GM12878 (cell line): ENCODE measurements at regions not wholly inside any gene's neighbourhood (a gene's known extent, or its start where the extent isn't known, plus 50 kb on each side); places are given as distances from the start of the nearest gene placed in this dataset.

Experiments
- ATAC-seq: fragments of 200-7000 bp; cut with Tn5 transposase; 3 replicates; pipeline ENCODE4 v1.9.1; 2020; ENCODE audit warnings: mild to moderate bottlenecking, moderate library complexity
- BruUV-seq: library from RNA; stranded (reverse); fragments of 400-500 nt; replicated peaks from 2 replicates; lab custom pipeline; 2021; lab: Mats Ljungman, UMichigan
- CTCF ChIA-PET: fragments of 300-600 bp; sonication (Branson Sonifier 250); formaldehyde crosslinking; extraction: SDS; loops from one replicate; lab custom pipeline; 2021; ENCODE audit warnings: inconsistent platforms; lab: Yijun Ruan, JAX
- POLR2A ChIA-PET: fragments of 350-600 bp; formaldehyde crosslinking; extraction: SDS; loops from one replicate; lab custom pipeline; 2021; ENCODE audit warnings: inconsistent platforms; lab: Charles Lee
- RAD21 ChIA-PET: fragments of 300-600 bp; sonication (Branson Sonifier 250); formaldehyde crosslinking; loops from one replicate; lab custom pipeline; 2023; ENCODE audit warnings: antibody characterized with exemption; ENCODE audit not compliant: unreplicated experiment; lab: Charles Lee
- SMC1A ChIA-PET: fragments of 300-600 bp; sonication (Branson Sonifier 250); formaldehyde crosslinking; loops from one replicate; lab custom pipeline; 2023; ENCODE audit not compliant: unreplicated experiment, uncharacterized antibody; lab: Charles Lee
- DNase-seq: peaks from one replicate; pipeline ENCODE4 v3.0.0-alpha.2; 2011; ENCODE audit warnings: low read depth, low spot score
- FAIRE-seq: peaks from 3 replicates; lab custom pipeline; 2011; peaks lifted over from hg19 to GRCh38; lab: Jason Lieb, UNC
- H2AFZ ChIP-seq: 2 replicates; pipeline ENCODE4 v1.6.0; 2011; ENCODE audit warnings: low read depth, low read length, control low read depth; ENCODE audit not compliant: control insufficient read depth
- H3K27ac ChIP-seq: 2 replicates; pipeline ENCODE4 v1.5.1; 2011; ENCODE audit warnings: control low read depth; ENCODE audit not compliant: control insufficient read depth, insufficient read depth
- H3K27me3 ChIP-seq, 2 experiments: replicated peaks in 1 of 2; 2 replicates each; pipeline versions ENCODE4 v1.6.0 to v1.6.1; 2011; ENCODE audit warnings: low read length in 1 of 2; ENCODE audit not compliant: control insufficient read depth in 2 of 2, insufficient read depth in 2 of 2
- H3K36me3 ChIP-seq, 2 experiments: 2 replicates each; pipeline ENCODE4 v1.5.1; 2011; ENCODE audit warnings: low read length in 1 of 2; ENCODE audit not compliant: control insufficient read depth in 2 of 2, insufficient read depth in 2 of 2
- H3K4me1 ChIP-seq: 2 replicates; pipeline ENCODE4 v1.6.1; 2011; ENCODE audit warnings: mild to moderate bottlenecking, low read length, moderate library complexity, mixed read lengths; ENCODE audit not compliant: control insufficient read depth, insufficient read depth
- H3K4me2 ChIP-seq: 2 replicates; pipeline ENCODE4 v1.6.0; 2011; ENCODE audit warnings: control low read depth; ENCODE audit not compliant: control insufficient read depth, insufficient read depth
- H3K4me3 ChIP-seq: fragments of 200-600 bp; sonication (generic); 2 replicates; pipeline ENCODE4 v1.5.1; 2016
- H3K79me2 ChIP-seq: 2 replicates; pipeline ENCODE4 v1.6.0; 2011; ENCODE audit warnings: low read length; ENCODE audit not compliant: control insufficient read depth, insufficient read depth
- H3K9ac ChIP-seq: 2 replicates; pipeline ENCODE4 v1.8.0; 2011; ENCODE audit warnings: low read length, control low read depth, mixed read lengths; ENCODE audit not compliant: control insufficient read depth, insufficient read depth
- H3K9me3 ChIP-seq: replicated peaks from 3 replicates; pipeline ENCODE4 v1.5.1; 2011; ENCODE audit warnings: mild to moderate bottlenecking, low read length; ENCODE audit not compliant: control insufficient read depth, insufficient read depth
- H4K20me1 ChIP-seq: 2 replicates; pipeline ENCODE4 v1.6.0; 2011; ENCODE audit not compliant: control insufficient read depth, insufficient read depth
- BHLHE40 ChIP-seq, 2 experiments: fragments of 450-650 bp in 1 of 2; IDR thresholded peaks; 2 replicates each; pipeline ENCODE4 v1.6.1; 2011 to 2017; ENCODE audit warnings: low read depth in 2 of 2, borderline replicate concordance in 1 of 2, improper control_type of control experiment in 1 of 2, low read length in 1 of 2, mild to moderate bottlenecking in 1 of 2
- CHD1 ChIP-seq: IDR thresholded peaks from 2 replicates; pipeline ENCODE4 v1.6.1; 2012; ENCODE audit warnings: low read depth, low read length, improper control_type of control experiment
- NFIC ChIP-seq: IDR thresholded peaks from 2 replicates; pipeline ENCODE4 v1.6.1; 2012; ENCODE audit warnings: low read depth, mild to moderate bottlenecking, inconsistent platforms, low read length, moderate library complexity
- POLR2AphosphoS2 ChIP-seq: IDR thresholded peaks from 2 replicates; pipeline ENCODE4 v1.6.1; 2011; ENCODE audit warnings: low read depth, mild to moderate bottlenecking, low read length, improper control_type of control experiment, moderate library complexity
- POU2F2 ChIP-seq: IDR thresholded peaks from 3 replicates; pipeline ENCODE4 v1.6.1; 2011; ENCODE audit warnings: low read depth, mild to moderate bottlenecking, low read length, borderline replicate concordance
- RAD51 ChIP-seq: fragments of 450-650 bp; IDR thresholded peaks from 2 replicates; pipeline ENCODE4 v1.6.1; 2016; ENCODE audit warnings: moderate library complexity, mild to moderate bottlenecking, inconsistent platforms
- SIX5 ChIP-seq: IDR thresholded peaks from 2 replicates; pipeline ENCODE4 v1.6.1; 2011; ENCODE audit warnings: mild to moderate bottlenecking, low read depth, low read length, moderate library complexity; ENCODE audit not compliant: severe bottlenecking
- WGBS: methylation state at CpG from one replicate; pipeline ENCODE4 v1.1.6; 2016; ENCODE audit warnings: low lambda C conversion rate; ENCODE audit not compliant: insufficient replicate concordance, insufficient coverage; ENCODE audit errors: missing lambda C conversion rate; 5-methylcytosine and 5-hydroxymethylcytosine counted together
- in situ Hi-C: fragments of 300-500 bp; cut with MboI; formaldehyde crosslinking; loops from 9 replicates; pipeline ENCODE4 v1.14.3; 2018; ENCODE audit warnings: mixed read lengths
- intact Hi-C: fragments of 100-400 bp; cut with micrococcal nuclease; formaldehyde crosslinking; loops from one replicate; pipeline ENCODE4 v1.14.2; 2022; ENCODE audit not compliant: unreplicated experiment
- TF ChIP-seq, protein P1 (sequence below): fragments of 450-650 bp; IDR thresholded peaks from 2 replicates; pipeline ENCODE4 v1.6.1; 2017; ENCODE audit warnings: borderline replicate concordance

GRCh38 chr2:64362562-64363026 is 91.4 kb upstream of the LGALSL start:
- DNase-seq = no peak
- ChIA-PET POLR2A (no interaction called here), CTCF (interaction anchor here (0.7 to 5.6 kb wide), 2 partner anchors 9 to 31 kb away, joined by 3 to 28 read pairs; no protein-coding TSS in a partner anchor), SMC1A (interaction anchor here (1.1 to 2.6 kb wide), 4 partner anchors 10 to 119 kb away, joined by 3 to 15 read pairs (median 4); no protein-coding TSS in a partner anchor), RAD21 (no interaction called here)
- in situ Hi-C loops = no loop called here
- TF ChIP-seq BHLHE40 (IDR thresholded peaks at IDR 0.05; ENCODE audit: borderline replicate concordance in 1 of 2, low read depth in 2 of 2, low read length in 1 of 2) = no peak
- no peak for TF ChIP-seq CHD1
- TF ChIP-seq POU2F2 = no peak
- no peak for TF ChIP-seq SIX5
- TF ChIP-seq, protein P1, sequence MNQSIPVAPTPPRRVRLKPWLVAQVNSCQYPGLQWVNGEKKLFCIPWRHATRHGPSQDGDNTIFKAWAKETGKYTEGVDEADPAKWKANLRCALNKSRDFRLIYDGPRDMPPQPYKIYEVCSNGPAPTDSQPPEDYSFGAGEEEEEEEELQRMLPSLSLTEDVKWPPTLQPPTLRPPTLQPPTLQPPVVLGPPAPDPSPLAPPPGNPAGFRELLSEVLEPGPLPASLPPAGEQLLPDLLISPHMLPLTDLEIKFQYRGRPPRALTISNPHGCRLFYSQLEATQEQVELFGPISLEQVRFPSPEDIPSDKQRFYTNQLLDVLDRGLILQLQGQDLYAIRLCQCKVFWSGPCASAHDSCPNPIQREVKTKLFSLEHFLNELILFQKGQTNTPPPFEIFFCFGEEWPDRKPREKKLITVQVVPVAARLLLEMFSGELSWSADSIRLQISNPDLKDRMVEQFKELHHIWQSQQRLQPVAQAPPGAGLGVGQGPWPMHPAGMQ = no peak
- TF ChIP-seq RAD51 = no peak
- TF ChIP-seq POLR2AphosphoS2 = no peak
- no peak for TF ChIP-seq NFIC
- Histone ChIP-seq H3K9me3 (no peaks in the 10 kb centered on the region), H3K4me2 (no peak overlapping the region), H3K27me3 (no peaks in the 10 kb centered on the region), H4K20me1 (no peaks in the 10 kb centered on the region), H2AFZ (no peak overlapping the region), H3K4me3 (no peak overlapping the region), H3K36me3 (no peaks in the 10 kb centered on the region), H3K4me1 (peaks cover 6% of the 10 kb centered on the region; the same call in 1 of the 2 replicates), H3K9ac (no peak overlapping the region), H3K27ac (no peak overlapping the region), H3K79me2 (no peaks in the 10 kb centered on the region)
- no TSS peak for BruUV-seq
- ATAC-seq = no peak
- intact Hi-C loops = no loop called here
- no peak for FAIRE-seq
- 56% methylated on average over 4 of the region's 4 CpGs for WGBS
